Testis (tissue), 2 donors: ENCODE measurements at regions not wholly inside any gene's neighbourhood (a gene's known extent, or its start where the extent isn't known, plus 50 kb on each side); places are given as distances from the start of the nearest gene placed in this dataset.

Experiments
- CTCF ChIP-seq, 3 experiments: fragments of 450-650 bp in 2 of 3; fragments of 200-600 bp in 1 of 3; sonication (generic) in 1 of 3; IDR thresholded peaks; one replicate each; pipeline ENCODE4 v1.5.1; 2016 to 2019; ENCODE audit warnings: antibody characterized with exemption in 3 of 3, mild to moderate bottlenecking in 2 of 3, moderate library complexity in 1 of 3
- POLR2A ChIP-seq: fragments of 450-650 bp; IDR thresholded peaks from one replicate; pipeline ENCODE4 v1.6.1; 2017; ENCODE audit warnings: antibody characterized with exemption, mild to moderate bottlenecking, moderate library complexity

- TF ChIP-seq CTCF (IDR thresholded peaks at IDR 0.05) (no peak), POLR2A (no peak)
These were observed 85.1 kb upstream of the CTSO start for GRCh38 chr4:156038772-156039171.
